ENCODE measurements at regions not wholly inside any gene's neighbourhood (a gene's known extent, or its start where the extent isn't known, plus 50 kb on each side); places are given as distances from the start of the nearest gene placed in this dataset.

GRCh38 chr13:56012644-56013043 is 1128.1 kb upstream of the PRR20A start:
- DNase-seq (ENCODE audit: low spot score), result no peak
- Histone ChIP-seq H3K4me2 (no peak overlapping the region), H3K4me3 (no peak overlapping the region), H3K4me1 (ENCODE audit: insufficient read depth) (no peaks in the 10 kb centered on the region), H3K36me3 (replicated peaks; ENCODE audit: insufficient read depth, low read depth) (no peaks in the 10 kb centered on the region), H4K20me1 (ENCODE audit: insufficient read depth, poor library complexity, severe bottlenecking) (no peaks in the 10 kb centered on the region), H3K79me2 (no peaks in the 10 kb centered on the region), H3K9me2 (replicated peaks; ENCODE audit: insufficient read depth) (no peaks in the 10 kb centered on the region), H2AFZ (no peak overlapping the region), H3K27me3 (no peaks in the 10 kb centered on the region), H3K9me3 (ENCODE audit: low read depth) (no peaks in the 10 kb centered on the region), H3K27ac (no peak overlapping the region)
- WGBS (ENCODE audit: low lambda C conversion rate, missing lambda C conversion rate), result 50% methylated on average over 2 of the region's 2 CpGs
- TF ChIP-seq EZH2 (IDR thresholded peaks at IDR 0.05; ENCODE audit: borderline replicate concordance), result no peak
- TF ChIP-seq EZH2phosphoT487 (IDR thresholded peaks at IDR 0.05; ENCODE audit: low read depth, severe bottlenecking, unreplicated experiment), result no peak
- TF ChIP-seq CTCF (IDR thresholded peaks at IDR 0.05; ENCODE audit: poor library complexity), result no peak

DNA sequence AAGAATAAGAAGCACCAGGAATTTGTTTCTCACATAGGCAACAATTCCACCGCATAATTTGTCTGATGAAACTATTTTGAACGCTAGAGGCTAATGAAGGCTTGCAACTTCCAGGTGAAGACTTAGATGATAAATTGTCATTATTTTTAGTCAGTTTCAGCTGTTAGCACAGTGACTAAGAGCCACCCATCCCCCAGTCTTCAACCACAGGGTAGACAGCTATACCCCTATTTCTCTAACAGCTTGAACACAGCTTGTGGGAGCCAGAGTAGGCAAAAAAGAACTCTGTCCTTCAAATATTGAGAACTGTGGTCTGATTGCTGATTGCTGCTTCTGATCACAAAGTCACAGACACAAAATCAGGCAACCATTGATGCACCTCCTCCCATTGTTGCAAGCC is 1124.8 kb upstream of the PRR20A start:
- H3K27ac ChIP-seq, result no peak overlapping the region
- no peaks in the 10 kb centered on the region for H3K79me2 ChIP-seq
- no peak overlapping the region for H3K4me3 ChIP-seq
- no peaks in the 10 kb centered on the region for H4K20me1 ChIP-seq (ENCODE audit: insufficient read depth, poor library complexity, severe bottlenecking)
- H2AFZ ChIP-seq, result no peak overlapping the region
- H3K4me1 ChIP-seq (ENCODE audit: insufficient read depth), result no peaks in the 10 kb centered on the region
- WGBS (ENCODE audit: low lambda C conversion rate, missing lambda C conversion rate), result 50% methylated on average over 2 of the region's 2 CpGs
- H3K36me3 ChIP-seq (replicated peaks; ENCODE audit: insufficient read depth, low read depth), result no peaks in the 10 kb centered on the region
- H3K27me3 ChIP-seq, result no peaks in the 10 kb centered on the region
- H3K9me2 ChIP-seq (replicated peaks; ENCODE audit: insufficient read depth), result no peaks in the 10 kb centered on the region
- DNase-seq (ENCODE audit: low spot score), result no peak
- no peaks in the 10 kb centered on the region for H3K9me3 ChIP-seq (ENCODE audit: low read depth)
- TF ChIP-seq EZH2 (IDR thresholded peaks at IDR 0.05; ENCODE audit: borderline replicate concordance) (no peak), CTCF (IDR thresholded peaks at IDR 0.05; ENCODE audit: poor library complexity) (no peak), EZH2phosphoT487 (IDR thresholded peaks at IDR 0.05; ENCODE audit: low read depth, severe bottlenecking, unreplicated experiment) (no peak)
- H3K4me2 ChIP-seq, result no peak overlapping the region

GRCh38 chr13:56019606-56020005 is 1121.1 kb upstream of the PRR20A start:
- no peaks in the 10 kb centered on the region for H3K79me2 ChIP-seq
- no peaks in the 10 kb centered on the region for H3K9me3 ChIP-seq (ENCODE audit: low read depth)
- 93% methylated on average over 5 of the region's 5 CpGs for WGBS (ENCODE audit: low lambda C conversion rate, missing lambda C conversion rate)
- no peaks in the 10 kb centered on the region for H3K27me3 ChIP-seq
- no peak overlapping the region for H2AFZ ChIP-seq
- H3K4me3 ChIP-seq, result no peak overlapping the region
- no peaks in the 10 kb centered on the region for H3K9me2 ChIP-seq (replicated peaks; ENCODE audit: insufficient read depth)
- no peak for DNase-seq (ENCODE audit: low spot score)
- no peaks in the 10 kb centered on the region for H4K20me1 ChIP-seq (ENCODE audit: insufficient read depth, poor library complexity, severe bottlenecking)
- H3K36me3 ChIP-seq (replicated peaks; ENCODE audit: insufficient read depth, low read depth), result no peaks in the 10 kb centered on the region
- no peak overlapping the region for H3K27ac ChIP-seq
- no peak overlapping the region for H3K4me2 ChIP-seq
- no peaks in the 10 kb centered on the region for H3K4me1 ChIP-seq (ENCODE audit: insufficient read depth)
- no peak for TF ChIP-seq CTCF (IDR thresholded peaks at IDR 0.05; ENCODE audit: poor library complexity)
- no peak for TF ChIP-seq EZH2phosphoT487 (IDR thresholded peaks at IDR 0.05; ENCODE audit: low read depth, severe bottlenecking, unreplicated experiment)
- TF ChIP-seq EZH2 (IDR thresholded peaks at IDR 0.05; ENCODE audit: borderline replicate concordance), result no peak

DNA sequence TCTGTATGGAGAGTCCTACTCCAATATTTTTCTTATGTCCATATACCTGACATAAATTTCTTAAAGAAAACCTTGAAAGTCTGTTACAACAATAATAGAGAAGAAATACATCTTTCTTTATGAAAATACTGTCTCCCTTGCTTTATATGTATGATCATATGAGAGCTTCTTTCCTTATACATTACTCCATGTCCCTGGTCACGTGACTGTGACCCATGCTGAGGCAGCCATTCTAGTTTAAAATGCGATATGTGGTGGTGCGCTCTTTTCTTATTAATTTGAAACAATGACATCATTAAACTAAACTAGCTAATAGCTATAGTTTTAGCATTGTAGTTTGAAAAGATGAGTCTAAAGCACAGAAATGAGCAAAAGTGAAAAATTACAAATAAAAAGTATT is 1120.3 kb upstream of the PRR20A start:
- no peaks in the 10 kb centered on the region for H3K9me3 ChIP-seq (ENCODE audit: low read depth)
- H3K79me2 ChIP-seq, result no peaks in the 10 kb centered on the region
- no peaks in the 10 kb centered on the region for H3K27me3 ChIP-seq
- no peak overlapping the region for H3K4me2 ChIP-seq
- DNase-seq (ENCODE audit: low spot score), result no peak
- no peaks in the 10 kb centered on the region for H3K36me3 ChIP-seq (replicated peaks; ENCODE audit: insufficient read depth, low read depth)
- H3K4me3 ChIP-seq, result no peak overlapping the region
- no peak overlapping the region for H2AFZ ChIP-seq
- H3K27ac ChIP-seq, result no peak overlapping the region
- 90% methylated on average over 3 of the region's 3 CpGs for WGBS (ENCODE audit: low lambda C conversion rate, missing lambda C conversion rate)
- TF ChIP-seq CTCF (IDR thresholded peaks at IDR 0.05; ENCODE audit: poor library complexity) (no peak), EZH2phosphoT487 (IDR thresholded peaks at IDR 0.05; ENCODE audit: low read depth, severe bottlenecking, unreplicated experiment) (no peak), EZH2 (IDR thresholded peaks at IDR 0.05; ENCODE audit: borderline replicate concordance) (no peak)
- no peaks in the 10 kb centered on the region for H4K20me1 ChIP-seq (ENCODE audit: insufficient read depth, poor library complexity, severe bottlenecking)
- H3K9me2 ChIP-seq (replicated peaks; ENCODE audit: insufficient read depth), result no peaks in the 10 kb centered on the region
- H3K4me1 ChIP-seq (ENCODE audit: insufficient read depth), result no peaks in the 10 kb centered on the region

All from hepatocyte (in vitro differentiated cells).